Cardiac septum (tissue), 1 donor: ENCODE measurements at regions not wholly inside any gene's neighbourhood (a gene's known extent, or its start where the extent isn't known, plus 50 kb on each side); places are given as distances from the start of the nearest gene placed in this dataset.

Experiments
- DNase-seq: peaks from one replicate; pipeline ENCODE4 v3.0.0-alpha.2; 2020; ENCODE audit warnings: low spot score
- intact Hi-C: fragments of 100-400 bp; cut with DNase I; formaldehyde crosslinking; loops from one replicate; pipeline ENCODE4 v1.14.0; 2022
- donor health status: DM: no; HTN: no; CAD: no.

DNA sequence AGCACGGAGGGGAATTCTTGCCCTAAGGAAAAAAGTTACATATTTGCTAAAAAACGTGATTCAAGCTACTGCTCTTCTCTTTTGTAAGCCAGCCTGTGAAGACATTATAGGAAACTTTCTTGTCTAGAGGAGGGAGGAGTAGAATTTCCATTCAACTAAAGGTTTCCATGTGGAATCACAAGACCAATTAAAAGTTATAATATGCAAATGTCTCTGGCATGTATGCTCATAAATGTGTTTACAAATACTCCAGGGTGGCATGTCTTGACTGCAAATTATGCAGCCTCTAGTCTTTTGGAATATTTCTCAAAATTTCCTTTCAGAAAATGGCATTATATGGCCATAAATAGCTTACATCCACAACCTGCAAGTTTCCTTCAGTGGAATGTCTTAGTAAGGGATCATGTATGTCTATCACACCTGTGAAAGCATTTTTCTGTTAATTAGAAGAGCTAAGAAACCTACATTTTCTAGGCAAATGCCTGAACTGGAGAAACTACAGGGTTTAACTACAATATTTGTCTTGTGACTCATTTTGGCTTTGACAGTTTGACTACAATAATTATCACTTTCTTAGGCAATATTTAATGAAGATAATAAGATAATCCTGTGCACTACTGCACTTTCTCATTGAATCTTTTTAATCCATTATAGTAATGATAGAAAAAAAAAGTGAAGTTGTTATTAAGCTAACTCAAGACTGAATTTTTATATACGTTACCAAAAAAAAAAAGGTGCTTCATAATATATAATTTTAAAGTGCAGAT lies 111.1 kb upstream of the C10orf90 start:
- no peak for DNase-seq

DNA sequence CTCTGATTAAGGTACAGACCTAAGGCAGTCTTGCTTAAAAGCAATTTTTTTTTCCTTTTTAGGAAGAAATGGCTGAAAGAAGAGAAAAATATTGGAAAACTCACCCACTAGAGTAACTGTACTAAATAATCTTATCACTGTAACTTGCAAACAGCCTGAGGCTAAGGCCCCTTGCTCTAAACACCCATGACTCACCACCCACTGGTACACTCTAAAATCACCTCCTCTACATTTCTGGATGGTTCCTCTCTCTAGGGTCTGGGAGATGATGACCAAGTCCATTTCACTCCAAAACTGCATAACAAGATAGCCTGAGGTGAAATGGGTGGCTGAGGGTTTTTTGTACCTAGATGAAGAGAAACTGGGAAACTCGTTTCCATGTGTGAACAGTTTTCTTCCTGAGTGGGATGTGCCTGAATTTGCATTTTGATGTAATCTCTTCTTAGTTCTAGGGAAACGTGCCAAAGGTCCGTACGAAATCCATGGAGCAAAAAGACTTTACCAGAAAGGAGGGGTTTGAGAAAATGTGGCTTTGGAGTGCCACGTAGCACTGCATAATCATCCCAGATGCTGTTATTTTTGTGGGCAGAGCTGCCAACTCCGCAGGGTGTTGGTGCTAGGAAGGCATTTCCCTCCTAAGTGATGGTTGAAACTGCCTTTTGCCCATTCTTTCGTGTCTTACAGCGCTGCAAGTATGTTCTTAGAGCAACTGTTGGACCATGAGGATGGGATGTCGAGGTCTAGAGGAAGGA lies 113.5 kb upstream of the C10orf90 start:
- no peak for DNase-seq
- intact Hi-C loops: no loop called here

More for the DNA sequence above, 111.1 kb upstream of the C10orf90 start:
- intact Hi-C loops: no loop called here

DNA sequence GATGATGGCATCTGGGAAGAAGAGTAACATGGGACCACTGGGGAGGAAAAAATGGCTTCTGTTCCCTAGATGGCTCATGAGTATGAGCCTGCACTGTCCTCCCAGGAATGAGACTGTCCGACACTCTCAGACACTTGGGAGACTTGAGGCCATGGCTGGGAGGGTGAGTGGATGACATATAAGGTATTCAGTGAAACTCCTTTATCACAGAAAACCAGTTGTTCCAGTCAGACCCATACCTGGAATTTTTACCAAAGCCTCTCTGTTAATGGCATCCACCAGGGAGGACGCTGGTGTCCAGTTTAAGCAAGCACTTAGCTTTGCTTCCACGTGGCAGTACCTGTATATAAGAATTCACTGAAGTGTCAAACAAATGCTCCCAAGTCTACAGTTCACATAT lies 116.7 kb upstream of the C10orf90 start:
- no peak for DNase-seq
- intact Hi-C loops: no loop called here

DNA sequence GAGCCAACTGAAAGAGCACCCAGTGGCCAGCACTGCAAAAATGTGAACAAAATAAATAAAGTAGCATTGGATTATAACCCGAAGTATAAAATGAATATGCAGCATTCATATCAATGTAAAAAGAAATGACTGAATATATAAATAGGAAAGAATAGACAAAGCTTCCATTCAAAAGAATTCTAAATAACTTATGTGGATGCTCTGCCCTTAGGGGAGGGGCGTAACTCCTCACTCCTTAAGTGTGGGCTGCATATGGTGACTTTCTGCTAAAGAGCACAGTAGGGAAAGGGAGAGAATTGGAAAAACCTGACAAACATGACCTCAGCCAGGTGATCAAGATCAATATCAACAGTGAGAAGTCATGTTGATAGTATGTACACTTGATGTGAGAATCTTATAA lies 109.9 kb upstream of the DOCK1 start:
- DNase-seq: no peak
- intact Hi-C loops: no loop called here

GRCh38 chr10:126798649-126799048 lies 106.6 kb upstream of the DOCK1 start:
- DNase-seq: no peak
- intact Hi-C loops: no loop called here

DNA sequence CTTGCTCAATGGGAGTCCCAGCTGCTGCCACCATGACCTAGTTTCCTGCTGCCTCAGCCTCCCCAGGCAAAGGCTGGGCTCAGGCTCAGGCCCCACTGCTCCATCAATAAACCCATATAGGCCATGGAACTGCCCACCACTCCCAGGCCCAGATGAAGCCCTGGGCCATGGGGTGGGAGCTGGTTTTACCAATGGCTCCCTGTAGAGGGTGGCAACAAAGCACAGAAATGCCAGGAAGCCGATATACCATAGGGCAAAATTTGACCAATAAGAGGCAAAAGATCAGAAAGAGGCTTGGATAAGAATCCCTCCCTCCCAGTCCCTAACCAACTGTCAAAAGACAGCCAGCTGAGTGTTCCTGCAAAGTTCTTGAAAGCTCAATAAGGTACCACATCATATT lies 101.8 kb upstream of the DOCK1 start:
- intact Hi-C loops: no loop called here
- DNase-seq: no peak

- DNase-seq: no peak
- intact Hi-C loops: no loop called here
Measured at GRCh38 chr10:126804396-126804795, 100.8 kb upstream of the DOCK1 start.

DNA sequence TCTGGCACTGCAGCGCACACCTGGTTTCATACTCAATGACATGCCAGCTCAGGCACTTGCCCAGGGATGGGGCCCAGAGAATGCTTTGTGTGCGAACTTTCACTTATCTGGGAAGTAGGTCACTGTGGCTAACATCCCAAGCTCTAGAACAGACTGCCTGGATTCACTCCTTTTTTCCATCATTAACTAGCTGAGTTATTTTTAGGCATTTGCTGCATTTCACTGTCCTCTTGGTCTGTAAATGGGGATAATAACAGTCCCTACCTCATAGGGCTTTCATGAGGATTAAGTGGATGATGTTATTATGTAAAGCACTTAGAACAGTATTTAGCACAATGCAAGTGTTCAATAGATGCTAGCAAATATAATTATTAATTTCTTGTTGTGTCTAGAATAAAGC lies 98.7 kb upstream of the DOCK1 start:
- no peak for DNase-seq
- intact Hi-C loops: no loop called here

- DNase-seq: no peak
- intact Hi-C loops: no loop called here
Measured at GRCh38 chr10:126806991-126807702, 98.1 kb upstream of the DOCK1 start.

GRCh38 chr10:126808103-126808502 lies 97.1 kb upstream of the DOCK1 start:
- DNase-seq: no peak
- intact Hi-C loops: no loop called here

GRCh38 chr10:126813432-126813831 lies 91.8 kb upstream of the DOCK1 start:
- no peak for DNase-seq
- intact Hi-C loops: no loop called here

DNA sequence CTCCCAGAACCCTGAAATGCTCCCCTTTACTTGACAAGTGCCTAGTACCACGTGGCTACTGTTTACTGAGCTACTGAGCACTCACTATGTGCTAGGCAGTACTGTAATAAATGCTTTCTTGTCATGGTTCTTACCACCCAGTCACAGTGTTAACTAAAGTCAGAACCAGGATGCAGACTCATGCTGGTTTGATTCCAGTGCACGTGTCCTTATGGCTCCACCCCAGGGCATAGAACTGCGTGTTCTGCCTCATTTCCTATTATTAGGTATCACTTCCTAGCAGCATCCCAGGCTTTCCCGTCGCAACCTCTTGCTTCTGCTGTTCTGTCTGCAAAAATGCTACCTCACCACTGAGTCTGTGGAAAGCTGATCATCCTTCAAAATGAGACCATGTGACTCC lies 71.7 kb upstream of the DOCK1 start:
- DNase-seq: no peak
- intact Hi-C loops: no loop called here

- DNase-seq: no peak
- intact Hi-C loops: no loop called here
Measured at GRCh38 chr10:126836009-126836408, 69.2 kb upstream of the DOCK1 start.

DNA sequence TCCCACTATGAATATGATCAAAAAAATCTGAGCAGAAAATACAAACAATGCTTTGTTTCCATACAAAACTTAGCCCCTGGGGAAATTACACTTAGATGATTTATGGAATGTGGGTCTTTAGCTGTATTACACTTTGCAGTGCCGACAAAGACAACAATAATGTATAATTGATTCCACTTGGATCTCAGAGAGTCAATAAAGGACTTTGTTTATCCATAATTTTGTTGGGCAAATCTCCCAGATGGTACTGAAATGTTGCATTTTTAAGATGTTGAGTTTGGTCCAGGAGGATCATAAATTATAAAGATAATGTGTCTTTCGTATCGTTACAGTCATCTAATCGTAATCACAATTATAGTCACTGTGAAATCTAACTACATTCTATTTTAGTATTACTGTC lies 66.9 kb upstream of the DOCK1 start:
- intact Hi-C loops: no loop called here
- DNase-seq: no peak

GRCh38 chr10:126839094-126839761 lies 66.0 kb upstream of the DOCK1 start:
- intact Hi-C loops: no loop called here
- no peak for DNase-seq

DNA sequence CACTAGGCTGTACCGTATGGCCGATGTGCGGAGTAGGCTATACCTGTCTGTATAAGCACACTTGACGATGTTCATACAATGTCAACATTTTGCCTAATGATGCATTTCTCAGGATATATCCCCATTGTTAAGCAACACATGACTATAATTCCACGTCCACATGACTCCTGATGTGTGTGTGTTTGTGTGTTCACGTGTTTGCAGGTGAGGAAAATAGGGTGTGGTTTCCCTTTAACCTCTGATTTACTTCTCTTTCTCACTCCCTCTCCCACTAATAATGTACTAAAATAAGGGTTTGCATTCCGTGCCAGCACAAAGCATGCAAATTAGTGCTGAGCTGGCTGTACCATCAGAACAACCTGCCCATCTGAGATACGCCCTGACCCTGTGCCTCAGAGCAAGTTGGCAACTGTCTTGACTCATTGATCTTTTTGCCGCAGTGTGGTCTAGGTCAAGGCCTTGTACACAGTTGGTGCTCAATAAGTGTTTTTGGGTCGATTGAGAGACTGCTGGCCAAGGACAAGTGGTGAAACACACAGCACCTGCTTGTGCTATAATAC lies 64.6 kb upstream of the DOCK1 start:
- no peak for DNase-seq
- intact Hi-C loops: no loop called here

- no peak for DNase-seq
- intact Hi-C loops: no loop called here
Measured at GRCh38 chr10:126841341-126841895, 63.8 kb upstream of the DOCK1 start.

- no peak for DNase-seq
- intact Hi-C loops: no loop called here
Measured at GRCh38 chr10:126842356-126842755, 62.9 kb upstream of the DOCK1 start.

GRCh38 chr10:126842836-126843235 lies 62.4 kb upstream of the DOCK1 start:
- intact Hi-C loops: no loop called here
- no peak for DNase-seq
